GM12878 (cell line): ENCODE measurements at regions not wholly inside any gene's neighbourhood (a gene's known extent, or its start where the extent isn't known, plus 50 kb on each side); places are given as distances from the start of the nearest gene placed in this dataset.

Source experiments
- ATAC-seq: fragments of 200-7000 bp; cut with Tn5 transposase; 3 replicates; pipeline ENCODE4 v1.9.1; 2020; ENCODE audit warnings: mild to moderate bottlenecking, moderate library complexity
- BruUV-seq: library from RNA; stranded (reverse); fragments of 400-500 nt; replicated peaks from 2 replicates; lab custom pipeline; 2021; lab: Mats Ljungman, UMichigan
- CTCF ChIA-PET: fragments of 300-600 bp; sonication (Branson Sonifier 250); formaldehyde crosslinking; extraction: SDS; loops from one replicate; lab custom pipeline; 2021; ENCODE audit warnings: inconsistent platforms; lab: Yijun Ruan, JAX
- POLR2A ChIA-PET: fragments of 350-600 bp; formaldehyde crosslinking; extraction: SDS; loops from one replicate; lab custom pipeline; 2021; ENCODE audit warnings: inconsistent platforms; lab: Charles Lee
- RAD21 ChIA-PET: fragments of 300-600 bp; sonication (Branson Sonifier 250); formaldehyde crosslinking; loops from one replicate; lab custom pipeline; 2023; ENCODE audit warnings: antibody characterized with exemption; ENCODE audit not compliant: unreplicated experiment; lab: Charles Lee
- SMC1A ChIA-PET: fragments of 300-600 bp; sonication (Branson Sonifier 250); formaldehyde crosslinking; loops from one replicate; lab custom pipeline; 2023; ENCODE audit not compliant: unreplicated experiment, uncharacterized antibody; lab: Charles Lee
- DNase-seq: peaks from one replicate; pipeline ENCODE4 v3.0.0-alpha.2; 2011; ENCODE audit warnings: low read depth, low spot score
- FAIRE-seq: peaks from 3 replicates; lab custom pipeline; 2011; peaks lifted over from hg19 to GRCh38; lab: Jason Lieb, UNC
- H2AFZ ChIP-seq: 2 replicates; pipeline ENCODE4 v1.6.0; 2011; ENCODE audit warnings: low read depth, low read length, control low read depth; ENCODE audit not compliant: control insufficient read depth
- H3K27ac ChIP-seq: 2 replicates; pipeline ENCODE4 v1.5.1; 2011; ENCODE audit warnings: control low read depth; ENCODE audit not compliant: control insufficient read depth, insufficient read depth
- H3K27me3 ChIP-seq, 2 experiments: replicated peaks in 1 of 2; 2 replicates each; pipeline versions ENCODE4 v1.6.0 to v1.6.1; 2011; ENCODE audit warnings: low read length in 1 of 2; ENCODE audit not compliant: control insufficient read depth in 2 of 2, insufficient read depth in 2 of 2
- H3K36me3 ChIP-seq, 2 experiments: 2 replicates each; pipeline ENCODE4 v1.5.1; 2011; ENCODE audit warnings: low read length in 1 of 2; ENCODE audit not compliant: control insufficient read depth in 2 of 2, insufficient read depth in 2 of 2
- H3K4me1 ChIP-seq: 2 replicates; pipeline ENCODE4 v1.6.1; 2011; ENCODE audit warnings: mild to moderate bottlenecking, low read length, moderate library complexity, mixed read lengths; ENCODE audit not compliant: control insufficient read depth, insufficient read depth
- H3K4me2 ChIP-seq: 2 replicates; pipeline ENCODE4 v1.6.0; 2011; ENCODE audit warnings: control low read depth; ENCODE audit not compliant: control insufficient read depth, insufficient read depth
- H3K4me3 ChIP-seq: fragments of 200-600 bp; sonication (generic); 2 replicates; pipeline ENCODE4 v1.5.1; 2016
- H3K79me2 ChIP-seq: 2 replicates; pipeline ENCODE4 v1.6.0; 2011; ENCODE audit warnings: low read length; ENCODE audit not compliant: control insufficient read depth, insufficient read depth
- H3K9ac ChIP-seq: 2 replicates; pipeline ENCODE4 v1.8.0; 2011; ENCODE audit warnings: low read length, control low read depth, mixed read lengths; ENCODE audit not compliant: control insufficient read depth, insufficient read depth
- H3K9me3 ChIP-seq: replicated peaks from 3 replicates; pipeline ENCODE4 v1.5.1; 2011; ENCODE audit warnings: mild to moderate bottlenecking, low read length; ENCODE audit not compliant: control insufficient read depth, insufficient read depth
- H4K20me1 ChIP-seq: 2 replicates; pipeline ENCODE4 v1.6.0; 2011; ENCODE audit not compliant: control insufficient read depth, insufficient read depth
- ASH2L ChIP-seq: fragments of 300-600, 200-600 bp; sonication (generic); IDR thresholded peaks from 2 replicates; pipeline ENCODE4 v1.6.1; 2017; ENCODE audit warnings: low read depth, mild to moderate bottlenecking, borderline replicate concordance
- E4F1 ChIP-seq: fragments of 450-650 bp; IDR thresholded peaks from 2 replicates; pipeline ENCODE4 v1.6.1; 2018; ENCODE audit warnings: borderline replicate concordance, mild to moderate bottlenecking; ENCODE audit not compliant: partially characterized antibody
- HSF1 ChIP-seq: fragments of 150-350 bp; IDR thresholded peaks from 2 replicates; pipeline ENCODE4 v1.6.1; 2014; ENCODE audit warnings: mild to moderate bottlenecking, low read depth, low read length
- MYB ChIP-seq: fragments of 150-350 bp; IDR thresholded peaks from 2 replicates; pipeline ENCODE4 v1.6.1; 2014; ENCODE audit warnings: mild to moderate bottlenecking, low read depth, low read length, borderline replicate concordance
- NR2C1 ChIP-seq: fragments of 450-650 bp; IDR thresholded peaks from 2 replicates; pipeline ENCODE4 v1.6.1; 2017; ENCODE audit warnings: antibody characterized with exemption, mild to moderate bottlenecking, moderate library complexity
- NR2C2 ChIP-seq: IDR thresholded peaks from 2 replicates; pipeline ENCODE4 v1.6.1; 2011; ENCODE audit warnings: borderline replicate concordance, low read depth; ENCODE audit not compliant: control insufficient read depth, insufficient read length
- PML ChIP-seq: IDR thresholded peaks from 2 replicates; pipeline ENCODE4 v1.6.1; 2012; ENCODE audit warnings: low read length, inconsistent platforms
- STAT3 ChIP-seq: IDR thresholded peaks from 2 replicates; pipeline ENCODE4 v1.6.1; 2011; ENCODE audit warnings: low read depth, low read length, improper control_type of control experiment
- WGBS: methylation state at CpG from one replicate; pipeline ENCODE4 v1.1.6; 2016; ENCODE audit warnings: low lambda C conversion rate; ENCODE audit not compliant: insufficient replicate concordance, insufficient coverage; ENCODE audit errors: missing lambda C conversion rate; 5-methylcytosine and 5-hydroxymethylcytosine counted together
- in situ Hi-C: fragments of 300-500 bp; cut with MboI; formaldehyde crosslinking; loops from 9 replicates; pipeline ENCODE4 v1.14.3; 2018; ENCODE audit warnings: mixed read lengths
- intact Hi-C: fragments of 100-400 bp; cut with micrococcal nuclease; formaldehyde crosslinking; loops from one replicate; pipeline ENCODE4 v1.14.2; 2022; ENCODE audit not compliant: unreplicated experiment

DNA sequence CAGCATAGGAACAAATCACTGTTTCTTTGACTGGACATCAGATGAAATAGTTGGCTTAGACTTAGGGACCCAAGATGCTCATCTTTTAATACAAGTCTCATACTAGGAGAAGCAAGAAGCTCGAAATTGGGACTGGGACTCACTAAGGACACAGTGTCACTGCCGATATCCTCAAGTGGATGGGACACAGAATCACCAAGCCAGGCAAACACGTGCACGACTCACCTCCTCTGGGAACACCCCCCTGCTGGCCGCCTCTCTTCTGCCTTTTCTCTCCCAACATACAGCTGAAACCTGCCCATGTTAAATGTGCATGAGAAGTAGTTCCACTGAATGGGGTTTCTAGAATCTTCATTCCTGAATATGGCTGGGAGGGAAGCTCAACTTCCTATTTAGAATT, 106.6 kb upstream of the FAM204A start (continued):
- TF ChIP-seq HSF1, result no peak

- ATAC-seq, result no peak
- in situ Hi-C loops, result no loop called here
Measured at GRCh38 chr10:118447478-118448270, 105.5 kb upstream of the FAM204A start.

More at GRCh38 chr10:118447478-118448270, 105.5 kb upstream of the FAM204A start:
- Histone ChIP-seq H3K4me2 (no peak overlapping the region), H3K4me3 (no peak overlapping the region), H3K27ac (no peak overlapping the region), H3K27me3 (peaks cover 0 to 3% of the 10 kb centered on the region in 2 experiments; a peak in 3 of 4 replicates), H4K20me1 (no peaks in the 10 kb centered on the region), H3K4me1 (no peaks in the 10 kb centered on the region), H3K79me2 (no peaks in the 10 kb centered on the region), H3K36me3 (no peaks in the 10 kb centered on the region), H3K9me3 (no peaks in the 10 kb centered on the region), H3K9ac (no peak overlapping the region), H2AFZ (no peak overlapping the region)
- no TSS peak for BruUV-seq
- RAD21 ChIA-PET, result no interaction called here
- no peak for DNase-seq
- CTCF ChIA-PET, result no interaction called here
- TF ChIP-seq NR2C2 (no peak), NR2C1 (no peak), PML (no peak), MYB (no peak), ASH2L (no peak), STAT3 (no peak), E4F1 (no peak)
- SMC1A ChIA-PET, result no interaction called here
- FAIRE-seq, result no peak
- POLR2A ChIA-PET, result no interaction called here
- intact Hi-C loops, result no loop called here
- WGBS, result 8% methylated on average over 13 of the region's 13 CpGs
